Sigmoid colon (tissue), 3 donors: ENCODE measurements at regions not wholly inside any gene's neighbourhood (a gene's known extent, or its start where the extent isn't known, plus 50 kb on each side); places are given as distances from the start of the nearest gene placed in this dataset.
"Not testable (repeated sequence)": the region's sequence is repeated elsewhere in the genome, so short reads cannot be mapped to it uniquely, and the experiment has no call there.

Experiments
- CTCF ChIP-seq, 4 experiments: fragments of 450-650 bp in 3 of 4; fragments of 200-600 bp in 1 of 4; IDR thresholded peaks; one replicate each; pipeline ENCODE4 v1.5.1; 2016 to 2019; ENCODE audit warnings: antibody characterized with exemption in 4 of 4, mild to moderate bottlenecking in 3 of 4, moderate library complexity in 2 of 4
- POLR2A ChIP-seq, 2 donors: fragments of 450-650 bp; IDR thresholded peaks; one replicate each; pipeline ENCODE4 v1.6.1; 2016; ENCODE audit warnings: antibody characterized with exemption in 2 of 2, mild to moderate bottlenecking in 2 of 2, moderate library complexity in 2 of 2

GRCh38 chr9:85805134-85806005 is 63.6 kb upstream of the AGTPBP1 start:
- TF ChIP-seq POLR2A (IDR thresholded peaks at IDR 0.05), result not testable (repeated sequence)
- peak in 1 of 4 experiments; percentile 18 for TF ChIP-seq CTCF (IDR thresholded peaks at IDR 0.05)
